ENCODE measurements at regions not wholly inside any gene's neighbourhood (a gene's known extent, or its start where the extent isn't known, plus 50 kb on each side); places are given as distances from the start of the nearest gene placed in this dataset.

DNA sequence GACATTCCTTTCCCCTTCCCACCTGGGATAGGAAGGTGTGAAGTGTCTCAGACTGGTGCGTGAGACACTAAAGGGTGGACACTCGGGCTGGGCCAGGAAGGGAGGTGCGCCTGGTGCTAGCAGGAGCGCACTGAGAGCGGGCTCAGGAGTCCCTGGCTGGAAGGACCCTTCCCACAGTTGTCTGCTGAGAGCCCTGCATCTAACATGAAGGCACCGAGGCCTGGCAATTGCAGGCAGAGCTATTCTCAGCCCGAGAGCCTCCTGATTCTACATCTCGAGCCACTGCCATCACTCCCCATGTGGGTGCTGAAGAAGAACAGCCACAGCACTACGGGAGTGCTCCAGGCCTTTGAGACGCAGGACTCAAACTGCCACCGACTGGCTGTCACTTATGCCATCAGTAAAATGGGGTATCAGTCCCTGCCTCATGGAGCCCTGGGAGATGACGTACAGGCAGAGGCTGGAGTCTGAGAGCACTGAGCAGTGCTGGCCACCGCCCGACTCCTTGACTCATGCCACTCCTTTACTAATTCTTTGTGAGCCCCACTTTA lies 159.4 kb downstream of the KLF13 start:
- H4K20me1 ChIP-seq (ENCODE audit: control insufficient read depth, insufficient read depth, low read length, poor library complexity, severe bottlenecking) = no peaks in the 10 kb centered on the region
- no peak for ATAC-seq (ENCODE audit: low read depth)
- H3K4me3 ChIP-seq (ENCODE audit: control extremely low read depth in 1 of 5, extremely low read depth in 1 of 5, insufficient read depth in 1 of 5, low read depth in 2 of 5, low read length in 4 of 5) = no peak overlapping the region
- Mint-ChIP-seq H3K4me3 (no peak overlapping the region), H3K27ac (no peak overlapping the region), H3K9me3 (ENCODE audit: insufficient read depth) (peaks cover 2% of the 10 kb centered on the region), H3K27me3 (peaks cover 23% of the 10 kb centered on the region), H3K4me1 (peaks cover 28% of the 10 kb centered on the region)
- no peaks in the 10 kb centered on the region for H3K36me3 ChIP-seq (replicated peaks in 1 of 2; ENCODE audit: control extremely low read depth in 1 of 2, control insufficient read depth in 1 of 2, extremely low read depth in 1 of 2, insufficient read depth in 2 of 2, low read length in 1 of 2)
- no peak for DNase-seq
- H3K4me2 ChIP-seq (replicated peaks; ENCODE audit: low read depth, low read length, poor library complexity, severe bottlenecking) = no peak overlapping the region
- POLR2A ChIA-PET = no interaction called here
- H3K9ac ChIP-seq (ENCODE audit: low read length) = no peak overlapping the region
- intact Hi-C loops (cut with micrococcal nuclease) = loop anchor here (5.0 kb wide), 2 partner anchors 139 to 224 kb away; no protein-coding TSS in a partner anchor
- H3K9me3 ChIP-seq (ENCODE audit: control extremely low read depth in 1 of 3, control insufficient read depth in 2 of 3, insufficient read depth in 1 of 3, low read length in 2 of 3) = peaks cover 0 to 17% (median 2%) of the 10 kb centered on the region in 3 donors
- CTCF ChIA-PET = interaction anchor here (1.1 to 6.3 kb wide), 6 partner anchors 11 to 285 kb away, joined by 3 to 326 read pairs (median 72); no protein-coding TSS in a partner anchor
- H3K27me3 ChIP-seq (replicated peaks in 1 of 4; ENCODE audit: control extremely low read depth in 1 of 4, control insufficient read depth in 3 of 4, insufficient read depth in 4 of 4, low read length in 3 of 4) = peaks cover 0 to 30% (median 19%) of the 10 kb centered on the region in 4 experiments
- no peaks in the 10 kb centered on the region for H3K79me2 ChIP-seq (ENCODE audit: control insufficient read depth, insufficient read depth, low read length)
- TF ChIP-seq, protein P1, sequence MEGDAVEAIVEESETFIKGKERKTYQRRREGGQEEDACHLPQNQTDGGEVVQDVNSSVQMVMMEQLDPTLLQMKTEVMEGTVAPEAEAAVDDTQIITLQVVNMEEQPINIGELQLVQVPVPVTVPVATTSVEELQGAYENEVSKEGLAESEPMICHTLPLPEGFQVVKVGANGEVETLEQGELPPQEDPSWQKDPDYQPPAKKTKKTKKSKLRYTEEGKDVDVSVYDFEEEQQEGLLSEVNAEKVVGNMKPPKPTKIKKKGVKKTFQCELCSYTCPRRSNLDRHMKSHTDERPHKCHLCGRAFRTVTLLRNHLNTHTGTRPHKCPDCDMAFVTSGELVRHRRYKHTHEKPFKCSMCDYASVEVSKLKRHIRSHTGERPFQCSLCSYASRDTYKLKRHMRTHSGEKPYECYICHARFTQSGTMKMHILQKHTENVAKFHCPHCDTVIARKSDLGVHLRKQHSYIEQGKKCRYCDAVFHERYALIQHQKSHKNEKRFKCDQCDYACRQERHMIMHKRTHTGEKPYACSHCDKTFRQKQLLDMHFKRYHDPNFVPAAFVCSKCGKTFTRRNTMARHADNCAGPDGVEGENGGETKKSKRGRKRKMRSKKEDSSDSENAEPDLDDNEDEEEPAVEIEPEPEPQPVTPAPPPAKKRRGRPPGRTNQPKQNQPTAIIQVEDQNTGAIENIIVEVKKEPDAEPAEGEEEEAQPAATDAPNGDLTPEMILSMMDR (IDR thresholded peaks at IDR 0.05) = no peak
- no peak for TF ChIP-seq EZH2 (IDR thresholded peaks at IDR 0.05; ENCODE audit: borderline replicate concordance, insufficient read depth, low read depth, low read length, poor library complexity, severe bottlenecking)
- H3K4me1 ChIP-seq (ENCODE audit: control insufficient read depth in 2 of 2, insufficient read depth in 2 of 2, low read length in 2 of 2) = peaks cover 20 to 32% of the 10 kb centered on the region in 2 donors
- H3K27ac ChIP-seq (ENCODE audit: low read length in 2 of 2) = no peak overlapping the region
- H2AFZ ChIP-seq (ENCODE audit: insufficient read depth, low read depth, low read length, poor library complexity, severe bottlenecking) = no peak overlapping the region
- WGBS (ENCODE audit: insufficient coverage) = 93% methylated on average over 14 of the region's 14 CpGs

DNA sequence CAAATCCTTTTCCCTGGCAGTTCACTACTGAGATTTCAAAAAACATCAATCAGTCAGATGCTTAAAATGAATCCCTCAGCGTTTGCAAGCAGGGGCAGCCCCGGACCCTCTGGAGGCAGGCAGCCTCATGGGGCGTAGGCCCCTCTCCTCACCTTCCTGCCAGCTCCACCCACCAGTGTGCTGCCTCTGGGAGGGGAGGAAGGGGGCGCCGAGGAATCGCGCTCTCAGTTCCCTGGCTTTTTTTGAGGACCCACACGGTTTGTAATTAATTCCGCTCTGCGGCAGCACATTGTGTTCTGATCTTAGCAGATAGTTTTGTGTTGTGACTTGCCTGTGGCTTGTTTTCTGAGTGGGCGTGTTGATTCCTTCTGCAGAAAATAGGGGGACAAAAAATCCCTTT lies 159.9 kb downstream of the KLF13 start:
- no peak overlapping the region for H3K4me2 ChIP-seq (replicated peaks; ENCODE audit: low read depth, low read length, poor library complexity, severe bottlenecking)
- no peak overlapping the region for H3K27ac ChIP-seq (ENCODE audit: low read length in 2 of 2)
- H3K79me2 ChIP-seq (ENCODE audit: control insufficient read depth, insufficient read depth, low read length) = no peaks in the 10 kb centered on the region
- H3K4me1 ChIP-seq (ENCODE audit: control insufficient read depth in 2 of 2, insufficient read depth in 2 of 2, low read length in 2 of 2) = peaks cover 20 to 32% of the 10 kb centered on the region in 2 donors
- peaks cover 0 to 30% (median 19%) of the 10 kb centered on the region in 4 experiments for H3K27me3 ChIP-seq (replicated peaks in 1 of 4; ENCODE audit: control extremely low read depth in 1 of 4, control insufficient read depth in 3 of 4, insufficient read depth in 4 of 4, low read length in 3 of 4)
- H3K9me3 ChIP-seq (ENCODE audit: control extremely low read depth in 1 of 3, control insufficient read depth in 2 of 3, insufficient read depth in 1 of 3, low read length in 2 of 3) = peaks cover 0 to 17% (median 6%) of the 10 kb centered on the region in 3 donors
- POLR2A ChIA-PET = no interaction called here
- TF ChIP-seq, protein P1 (IDR thresholded peaks at IDR 0.05) = no peak
- TF ChIP-seq EZH2 (IDR thresholded peaks at IDR 0.05; ENCODE audit: borderline replicate concordance, insufficient read depth, low read depth, low read length, poor library complexity, severe bottlenecking) = no peak
- DNase-seq (no peak), ATAC-seq (ENCODE audit: low read depth) (no peak)
- no peak overlapping the region for H3K9ac ChIP-seq (ENCODE audit: low read length)
- 81% methylated on average over 9 of the region's 11 CpGs for WGBS (ENCODE audit: insufficient coverage)
- H2AFZ ChIP-seq (ENCODE audit: insufficient read depth, low read depth, low read length, poor library complexity, severe bottlenecking) = no peak overlapping the region
- CTCF ChIA-PET = interaction anchor here (1.1 to 6.3 kb wide), 9 partner anchors 12 to 358 kb away, joined by 3 to 326 read pairs (median 70); no protein-coding TSS in a partner anchor
- Mint-ChIP-seq H3K27me3 (peaks cover 19% of the 10 kb centered on the region), H3K9me3 (ENCODE audit: insufficient read depth) (peaks cover 6% of the 10 kb centered on the region), H3K4me3 (no peak overlapping the region), H3K4me1 (peaks cover 28% of the 10 kb centered on the region), H3K27ac (peak overlapping the region; percentile 32)
- H4K20me1 ChIP-seq (ENCODE audit: control insufficient read depth, insufficient read depth, low read length, poor library complexity, severe bottlenecking) = no peaks in the 10 kb centered on the region
- no peaks in the 10 kb centered on the region for H3K36me3 ChIP-seq (replicated peaks in 1 of 2; ENCODE audit: control extremely low read depth in 1 of 2, control insufficient read depth in 1 of 2, extremely low read depth in 1 of 2, insufficient read depth in 2 of 2, low read length in 1 of 2)
- intact Hi-C loops (cut with micrococcal nuclease) = loop anchor here (5.0 kb wide), 2 partner anchors 139 to 224 kb away; no protein-coding TSS in a partner anchor
- no peak overlapping the region for H3K4me3 ChIP-seq (ENCODE audit: control extremely low read depth in 1 of 5, extremely low read depth in 1 of 5, insufficient read depth in 1 of 5, low read depth in 2 of 5, low read length in 4 of 5)

Measured in B cell (primary cell).